GM12892 (cell line): ENCODE measurements at regions not wholly inside any gene's neighbourhood (a gene's known extent, or its start where the extent isn't known, plus 50 kb on each side); places are given as distances from the start of the nearest gene placed in this dataset.

Source experiments
- POLR2A ChIP-seq: IDR thresholded peaks from 2 replicates; pipeline ENCODE4 v1.6.1; 2011; ENCODE audit warnings: low read depth, low read length, control low read depth
- POLR2AphosphoS5 ChIP-seq: IDR thresholded peaks from 2 replicates; pipeline ENCODE4 v1.6.1; 2011; ENCODE audit warnings: low read depth, low read length, control low read depth
- TAF1 ChIP-seq: IDR thresholded peaks from 2 replicates; pipeline ENCODE4 v1.6.1; 2011; ENCODE audit warnings: low read depth, mild to moderate bottlenecking, control low read depth, low read length, borderline replicate concordance

- TF ChIP-seq TAF1 (no peak), POLR2A (no peak), POLR2AphosphoS5 (no peak)
These were observed 124.6 kb upstream of the KCNAB1 start for GRCh38 chr3:155995525-155996370.
